HepG2 (cell line): ENCODE measurements at regions not wholly inside any gene's neighbourhood (a gene's known extent, or its start where the extent isn't known, plus 50 kb on each side); places are given as distances from the start of the nearest gene placed in this dataset.
A peak's percentile ranks its signal among the peaks of the same experiment; 100 is the strongest.

ENCODE experiments used
- BCL3 ChIP-seq: sonication (generic); formaldehyde crosslinking; IDR thresholded peaks from 2 replicates; pipeline ENCODE4 v1.5.1; 2020; ENCODE audit warnings: mild to moderate bottlenecking, missing genetic modification reagents, moderate library complexity
- CAMTA2 ChIP-seq: sonication (generic); formaldehyde crosslinking; IDR thresholded peaks from 2 replicates; pipeline ENCODE4 v1.4.0; 2020; ENCODE audit warnings: mild to moderate bottlenecking, missing genetic modification reagents, borderline replicate concordance
- CBX1 ChIP-seq: IDR thresholded peaks from one replicate; pipeline ENCODE4 v1.6.1; 2016; ENCODE audit warnings: antibody characterized with exemption, low read depth
- NBN ChIP-seq: fragments of 450-650 bp; conservative IDR thresholded peaks from 2 replicates; pipeline ENCODE4 v1.6.1; 2017
- NKX3-1 ChIP-seq: sonication (generic); formaldehyde crosslinking; IDR thresholded peaks from 2 replicates; pipeline ENCODE4 v1.5.0; 2020; ENCODE audit warnings: missing genetic modification reagents
- RBAK ChIP-seq: sonication (generic); formaldehyde crosslinking; IDR thresholded peaks from 2 replicates; pipeline ENCODE4 v1.5.1; 2020; ENCODE audit warnings: mild to moderate bottlenecking, missing genetic modification reagents
- REPIN1 ChIP-seq: sonication (generic); formaldehyde crosslinking; IDR thresholded peaks from 2 replicates; pipeline ENCODE4 v1.8.0; 2022; ENCODE audit warnings: missing genetic modification reagents, low read depth, mild to moderate bottlenecking, borderline replicate concordance
- REXO4 ChIP-seq: sonication (generic); formaldehyde crosslinking; IDR thresholded peaks from 2 replicates; pipeline ENCODE4 v1.8.0; 2022; ENCODE audit warnings: missing genetic modification reagents, mild to moderate bottlenecking, borderline replicate concordance
- RNF219 ChIP-seq: sonication (generic); formaldehyde crosslinking; IDR thresholded peaks from 2 replicates; pipeline ENCODE4 v1.5.0; 2020; ENCODE audit warnings: mild to moderate bottlenecking, missing genetic modification reagents
- SP140L ChIP-seq: sonication (generic); formaldehyde crosslinking; IDR thresholded peaks from 2 replicates; pipeline ENCODE4 v1.4.0; 2020; ENCODE audit warnings: missing genetic modification reagents, borderline replicate concordance
- TEAD2 ChIP-seq: sonication (generic); formaldehyde crosslinking; IDR thresholded peaks from 2 replicates; pipeline ENCODE4 v1.9.0; 2021; ENCODE audit warnings: missing genetic modification reagents
- U2AF2 ChIP-seq: fragments of 200-400 bp; formaldehyde crosslinking; IDR thresholded peaks from 2 replicates; pipeline ENCODE4 v1.6.1; 2017; ENCODE audit warnings: low read depth, mild to moderate bottlenecking, low read length
- ZBTB20 ChIP-seq: sonication (generic); formaldehyde crosslinking; IDR thresholded peaks from 2 replicates; pipeline ENCODE4 v1.8.1; 2023; ENCODE audit warnings: missing genetic modification reagents, low read depth, mild to moderate bottlenecking, borderline replicate concordance
- ZBTB4 ChIP-seq: sonication (generic); formaldehyde crosslinking; IDR thresholded peaks from 2 replicates; pipeline ENCODE4 v1.4.0; 2020; ENCODE audit warnings: missing genetic modification reagents, mild to moderate bottlenecking, borderline replicate concordance
- ZFP37 ChIP-seq: sonication (generic); formaldehyde crosslinking; IDR thresholded peaks from 2 replicates; pipeline ENCODE4 v1.4.0; 2020; ENCODE audit warnings: missing genetic modification reagents, borderline replicate concordance
- ZFP82 ChIP-seq: sonication (generic); formaldehyde crosslinking; IDR thresholded peaks from 2 replicates; pipeline ENCODE4 v1.5.1; 2020; ENCODE audit warnings: mild to moderate bottlenecking, missing genetic modification reagents, borderline replicate concordance
- ZNF121 ChIP-seq: sonication (generic); formaldehyde crosslinking; IDR thresholded peaks from 2 replicates; pipeline ENCODE4 v1.5.0; 2020; ENCODE audit warnings: mild to moderate bottlenecking, missing genetic modification reagents
- ZNF292 ChIP-seq: sonication (generic); formaldehyde crosslinking; IDR thresholded peaks from 2 replicates; pipeline ENCODE4 v1.8.1; 2022; ENCODE audit warnings: mild to moderate bottlenecking, low read depth, missing genetic modification reagents, borderline replicate concordance
- ZNF431 ChIP-seq: sonication (generic); formaldehyde crosslinking; IDR thresholded peaks from 2 replicates; pipeline ENCODE4 v1.9.0; 2022; ENCODE audit warnings: missing genetic modification reagents, low read depth, mild to moderate bottlenecking, borderline replicate concordance
- ZNF775 ChIP-seq: sonication (generic); formaldehyde crosslinking; IDR thresholded peaks from 2 replicates; pipeline ENCODE4 v1.4.0; 2020; ENCODE audit warnings: missing genetic modification reagents, mild to moderate bottlenecking, moderate library complexity, borderline replicate concordance
- ZNF776 ChIP-seq: sonication (generic); formaldehyde crosslinking; IDR thresholded peaks from 2 replicates; pipeline ENCODE4 v1.4.0; 2020; ENCODE audit warnings: mild to moderate bottlenecking, missing genetic modification reagents
- ZNF883 ChIP-seq: sonication (generic); formaldehyde crosslinking; IDR thresholded peaks from 2 replicates; pipeline ENCODE4 v1.5.1; 2020; ENCODE audit warnings: mild to moderate bottlenecking, missing genetic modification reagents; ENCODE audit errors: not compliant biosample characterization
- ZSCAN25 ChIP-seq: sonication (generic); formaldehyde crosslinking; IDR thresholded peaks from 2 replicates; pipeline ENCODE4 v1.8.0; 2022; ENCODE audit warnings: mild to moderate bottlenecking, missing genetic modification reagents

GRCh38 chr2:144332356-144333142 lies 187.4 kb downstream of the ZEB2 start (continued):
- TF ChIP-seq RNF219 (CRISPR knock-in tag) (no peak; the same call in 1 of the 2 replicates), ZFP37 (CRISPR knock-in tag) (no peak), ZBTB20 (CRISPR knock-in tag) (peak; percentile 57; the same call in 1 of the 2 replicates), ZSCAN25 (CRISPR knock-in tag) (peak; percentile 48), ZNF776 (CRISPR knock-in tag) (no peak), ZNF431 (peak; percentile 86; the same call in 1 of the 2 replicates), RBAK (no peak), CBX1 (no peak), NKX3-1 (CRISPR knock-in tag) (0 out of 2 replicates have a peak, but pooled peaks have one; percentile 30), CAMTA2 (0 out of 2 replicates have a peak, but pooled peaks have one; percentile 73), ZBTB4 (CRISPR knock-in tag) (no peak), ZNF775 (CRISPR knock-in tag) (no peak; the same call in 1 of the 2 replicates), ZNF883 (CRISPR knock-in tag) (no peak), ZFP82 (CRISPR knock-in tag) (no peak), BCL3 (CRISPR knock-in tag) (peak; percentile 80), TEAD2 (no peak), ZNF121 (CRISPR knock-in tag) (peak; percentile 56; the same call in 1 of the 2 replicates), REPIN1 (CRISPR knock-in tag) (0 out of 2 replicates have a peak, but pooled peaks have one; percentile 37), U2AF2 (no peak), REXO4 (no peak), ZNF292 (CRISPR knock-in tag) (no peak), NBN (no peak), SP140L (CRISPR knock-in tag) (no peak)
